ENCODE measurements at regions not wholly inside any gene's neighbourhood (a gene's known extent, or its start where the extent isn't known, plus 50 kb on each side); places are given as distances from the start of the nearest gene placed in this dataset.
"Not testable (repeated sequence)": the region's sequence is repeated elsewhere in the genome, so short reads cannot be mapped to it uniquely, and the experiment has no call there.

DNA sequence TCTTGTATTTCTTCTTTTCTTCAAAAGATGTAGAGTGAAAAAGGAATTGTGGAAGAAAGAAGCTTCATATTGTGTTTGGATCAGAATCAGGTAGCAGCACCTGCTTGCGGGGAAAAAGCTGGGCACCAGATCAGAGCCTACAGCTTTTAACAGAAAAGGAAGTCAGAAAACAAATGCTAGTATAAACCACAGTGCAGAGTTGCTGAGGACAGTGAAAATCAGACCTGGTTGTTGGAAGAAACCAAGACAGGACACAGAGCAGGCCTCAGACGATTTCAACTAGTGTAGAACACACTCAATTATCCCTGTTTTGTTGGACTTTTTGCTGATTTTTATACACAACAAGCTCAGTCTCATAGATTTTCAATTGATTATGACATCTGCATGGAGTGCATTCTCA lies 221.4 kb downstream of the PTN start:
- H3K4me3 ChIP-seq (replicated peaks; ENCODE audit: low read depth, low read length), result no peak overlapping the region
- TF ChIP-seq, protein P1, sequence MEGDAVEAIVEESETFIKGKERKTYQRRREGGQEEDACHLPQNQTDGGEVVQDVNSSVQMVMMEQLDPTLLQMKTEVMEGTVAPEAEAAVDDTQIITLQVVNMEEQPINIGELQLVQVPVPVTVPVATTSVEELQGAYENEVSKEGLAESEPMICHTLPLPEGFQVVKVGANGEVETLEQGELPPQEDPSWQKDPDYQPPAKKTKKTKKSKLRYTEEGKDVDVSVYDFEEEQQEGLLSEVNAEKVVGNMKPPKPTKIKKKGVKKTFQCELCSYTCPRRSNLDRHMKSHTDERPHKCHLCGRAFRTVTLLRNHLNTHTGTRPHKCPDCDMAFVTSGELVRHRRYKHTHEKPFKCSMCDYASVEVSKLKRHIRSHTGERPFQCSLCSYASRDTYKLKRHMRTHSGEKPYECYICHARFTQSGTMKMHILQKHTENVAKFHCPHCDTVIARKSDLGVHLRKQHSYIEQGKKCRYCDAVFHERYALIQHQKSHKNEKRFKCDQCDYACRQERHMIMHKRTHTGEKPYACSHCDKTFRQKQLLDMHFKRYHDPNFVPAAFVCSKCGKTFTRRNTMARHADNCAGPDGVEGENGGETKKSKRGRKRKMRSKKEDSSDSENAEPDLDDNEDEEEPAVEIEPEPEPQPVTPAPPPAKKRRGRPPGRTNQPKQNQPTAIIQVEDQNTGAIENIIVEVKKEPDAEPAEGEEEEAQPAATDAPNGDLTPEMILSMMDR (IDR thresholded peaks at IDR 0.05; ENCODE audit: low read depth, low read length, missing control alignments), result no peak
- DNase-seq (ENCODE audit: extremely low read depth, low read depth), result no peak

- TF ChIP-seq, protein P1 (IDR thresholded peaks at IDR 0.05; ENCODE audit: low read depth, low read length, missing control alignments), result no peak
- no peak overlapping the region for H3K4me3 ChIP-seq (replicated peaks; ENCODE audit: low read depth, low read length)
- DNase-seq (ENCODE audit: extremely low read depth, low read depth), result no peak
Observed at GRCh38 chr7:137120690-137121089, 222.8 kb downstream of the PTN start.

DNA sequence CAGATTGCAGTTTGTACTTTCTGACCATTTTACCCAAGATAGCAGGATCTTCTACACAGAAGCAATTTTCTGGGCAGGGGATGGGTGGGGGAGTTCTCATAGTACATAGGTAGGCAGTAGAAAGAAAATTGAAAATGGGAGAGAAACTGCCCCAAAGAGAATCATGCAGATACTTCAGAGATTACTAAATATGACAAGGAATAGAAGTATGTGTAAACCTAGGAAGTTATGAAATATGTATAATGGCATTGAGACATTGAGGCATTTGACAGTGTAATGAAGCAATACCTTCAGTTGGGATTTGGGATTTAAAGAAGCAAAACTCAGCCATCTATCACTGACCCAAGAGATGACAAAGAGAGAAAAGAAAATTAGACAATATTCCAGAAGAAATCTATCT lies 233.0 kb downstream of the PTN start:
- TF ChIP-seq, protein P1 (IDR thresholded peaks at IDR 0.05; ENCODE audit: low read depth, low read length, missing control alignments), result no peak
- H3K4me3 ChIP-seq (replicated peaks; ENCODE audit: low read depth, low read length), result no peak overlapping the region
- no peak for DNase-seq (ENCODE audit: extremely low read depth, low read depth)

- H3K4me3 ChIP-seq (replicated peaks; ENCODE audit: low read depth, low read length), result no peak overlapping the region
- TF ChIP-seq, protein P1 (IDR thresholded peaks at IDR 0.05; ENCODE audit: low read depth, low read length, missing control alignments), result no peak
- DNase-seq (ENCODE audit: extremely low read depth, low read depth), result no peak
Observed at GRCh38 chr7:137110091-137110509, 233.4 kb downstream of the PTN start.

- DNase-seq (ENCODE audit: extremely low read depth, low read depth), result not testable (repeated sequence)
Observed at GRCh38 chr7:137107802-137108201, 235.7 kb downstream of the PTN start.

GRCh38 chr7:137103526-137103925 lies 235.1 kb downstream of the CHRM2 start:
- not testable (repeated sequence) for DNase-seq (ENCODE audit: extremely low read depth, low read depth); H3K4me3 ChIP-seq (replicated peaks; ENCODE audit: low read depth, low read length)

More at GRCh38 chr7:137107802-137108201, 235.7 kb downstream of the PTN start:
- H3K4me3 ChIP-seq (replicated peaks; ENCODE audit: low read depth, low read length), result not testable (repeated sequence)

GRCh38 chr7:137097111-137097510 lies 228.7 kb downstream of the CHRM2 start:
- no peak overlapping the region for H3K4me3 ChIP-seq (replicated peaks; ENCODE audit: low read depth, low read length)
- TF ChIP-seq, protein P1 (IDR thresholded peaks at IDR 0.05; ENCODE audit: low read depth, low read length, missing control alignments), result no peak
- no peak for DNase-seq (ENCODE audit: extremely low read depth, low read depth)

GRCh38 chr7:137096607-137097006 lies 228.2 kb downstream of the CHRM2 start:
- peak; percentile 48 for DNase-seq (ENCODE audit: extremely low read depth, low read depth)
- TF ChIP-seq, protein P1 (IDR thresholded peaks at IDR 0.05; ENCODE audit: low read depth, low read length, missing control alignments), result no peak
- no peak overlapping the region for H3K4me3 ChIP-seq (replicated peaks; ENCODE audit: low read depth, low read length)
